ENCODE measurements at regions not wholly inside any gene's neighbourhood (a gene's known extent, or its start where the extent isn't known, plus 50 kb on each side); places are given as distances from the start of the nearest gene placed in this dataset.

DNA sequence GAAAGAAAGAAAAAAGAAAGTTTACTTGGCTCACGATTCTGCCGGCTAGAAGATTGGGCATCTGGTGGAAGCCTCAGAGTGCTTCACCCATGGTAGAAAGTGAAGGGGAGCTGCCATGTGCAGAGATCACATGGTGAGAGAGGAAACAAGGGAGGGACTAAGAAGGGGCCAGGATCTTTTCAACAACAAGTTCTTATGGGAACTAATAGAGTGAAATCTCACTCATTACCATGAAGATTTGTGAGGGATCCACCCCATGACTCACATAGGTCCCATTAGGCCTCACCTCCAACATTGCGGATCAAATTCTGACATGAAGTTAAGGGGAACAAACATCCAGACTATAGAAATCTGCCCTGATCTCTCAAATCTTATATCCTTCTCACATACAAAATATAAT, 61.3 kb upstream of the UGT8 start:
- no peak for DNase-seq
- no peaks in the 10 kb centered on the region for H3K27me3 Mint-ChIP-seq (ENCODE audit: unreplicated experiment)
- H3K36me3 Mint-ChIP-seq (ENCODE audit: insufficient read depth, unreplicated experiment), result no peaks in the 10 kb centered on the region
- intact Hi-C loops (cut with micrococcal nuclease; ENCODE audit: unreplicated experiment), result no loop called here
- no TSS peak for BruUV-seq (replicated peaks)
- no peak overlapping the region for H3K4me3 Mint-ChIP-seq (ENCODE audit: low read depth, unreplicated experiment)
- no peak overlapping the region for H3K27ac Mint-ChIP-seq (ENCODE audit: unreplicated experiment)
- TF ChIP-seq, protein P1, sequence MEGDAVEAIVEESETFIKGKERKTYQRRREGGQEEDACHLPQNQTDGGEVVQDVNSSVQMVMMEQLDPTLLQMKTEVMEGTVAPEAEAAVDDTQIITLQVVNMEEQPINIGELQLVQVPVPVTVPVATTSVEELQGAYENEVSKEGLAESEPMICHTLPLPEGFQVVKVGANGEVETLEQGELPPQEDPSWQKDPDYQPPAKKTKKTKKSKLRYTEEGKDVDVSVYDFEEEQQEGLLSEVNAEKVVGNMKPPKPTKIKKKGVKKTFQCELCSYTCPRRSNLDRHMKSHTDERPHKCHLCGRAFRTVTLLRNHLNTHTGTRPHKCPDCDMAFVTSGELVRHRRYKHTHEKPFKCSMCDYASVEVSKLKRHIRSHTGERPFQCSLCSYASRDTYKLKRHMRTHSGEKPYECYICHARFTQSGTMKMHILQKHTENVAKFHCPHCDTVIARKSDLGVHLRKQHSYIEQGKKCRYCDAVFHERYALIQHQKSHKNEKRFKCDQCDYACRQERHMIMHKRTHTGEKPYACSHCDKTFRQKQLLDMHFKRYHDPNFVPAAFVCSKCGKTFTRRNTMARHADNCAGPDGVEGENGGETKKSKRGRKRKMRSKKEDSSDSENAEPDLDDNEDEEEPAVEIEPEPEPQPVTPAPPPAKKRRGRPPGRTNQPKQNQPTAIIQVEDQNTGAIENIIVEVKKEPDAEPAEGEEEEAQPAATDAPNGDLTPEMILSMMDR (IDR thresholded peaks at IDR 0.05; ENCODE audit: unreplicated experiment), result no peak
- no peaks in the 10 kb centered on the region for H3K4me1 Mint-ChIP-seq (ENCODE audit: low read depth, unreplicated experiment)
- CTCF ChIA-PET, result no interaction called here
- H3K9me3 Mint-ChIP-seq (ENCODE audit: low read depth, unreplicated experiment), result peaks cover 2% of the 10 kb centered on the region

DNA sequence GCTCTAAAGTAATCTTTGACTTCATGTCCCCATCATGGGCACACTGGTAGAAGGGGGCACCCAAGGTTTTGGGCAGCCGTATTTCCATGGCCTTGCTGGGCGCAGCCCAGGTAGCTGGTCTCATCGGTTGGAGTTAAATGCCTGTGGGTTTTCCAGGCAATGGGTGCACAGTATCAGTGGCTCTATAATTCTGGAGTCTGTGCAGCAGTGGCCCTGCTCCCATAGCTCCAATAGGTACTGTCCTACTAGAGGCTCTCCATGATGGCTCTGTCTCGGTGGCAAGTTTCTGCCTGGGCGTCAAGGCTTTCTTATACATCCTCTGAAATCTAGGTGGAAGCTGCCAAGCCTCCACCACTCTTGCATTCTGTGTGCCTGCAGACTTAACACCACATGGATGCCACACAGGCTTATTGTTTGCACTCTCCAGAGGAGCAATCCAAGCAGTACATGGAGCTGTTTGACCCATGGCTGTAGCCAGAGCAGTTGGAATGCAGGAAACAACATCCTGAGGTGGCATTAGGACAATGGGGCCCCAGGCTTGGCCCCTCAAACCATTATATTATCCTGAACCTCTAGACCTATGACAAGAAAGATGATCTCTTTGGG, 60.5 kb upstream of the UGT8 start:
- CTCF ChIA-PET, result no interaction called here
- no peak for DNase-seq
- BruUV-seq (replicated peaks), result no TSS peak
- Mint-ChIP-seq H3K4me1 (ENCODE audit: low read depth, unreplicated experiment) (no peaks in the 10 kb centered on the region), H3K27me3 (ENCODE audit: unreplicated experiment) (no peaks in the 10 kb centered on the region), H3K9me3 (ENCODE audit: low read depth, unreplicated experiment) (peaks cover 2% of the 10 kb centered on the region), H3K4me3 (ENCODE audit: low read depth, unreplicated experiment) (no peak overlapping the region), H3K27ac (ENCODE audit: unreplicated experiment) (no peak overlapping the region), H3K36me3 (ENCODE audit: insufficient read depth, unreplicated experiment) (no peaks in the 10 kb centered on the region)
- intact Hi-C loops (cut with micrococcal nuclease; ENCODE audit: unreplicated experiment), result no loop called here
- TF ChIP-seq, protein P1 (IDR thresholded peaks at IDR 0.05; ENCODE audit: unreplicated experiment), result no peak

DNA sequence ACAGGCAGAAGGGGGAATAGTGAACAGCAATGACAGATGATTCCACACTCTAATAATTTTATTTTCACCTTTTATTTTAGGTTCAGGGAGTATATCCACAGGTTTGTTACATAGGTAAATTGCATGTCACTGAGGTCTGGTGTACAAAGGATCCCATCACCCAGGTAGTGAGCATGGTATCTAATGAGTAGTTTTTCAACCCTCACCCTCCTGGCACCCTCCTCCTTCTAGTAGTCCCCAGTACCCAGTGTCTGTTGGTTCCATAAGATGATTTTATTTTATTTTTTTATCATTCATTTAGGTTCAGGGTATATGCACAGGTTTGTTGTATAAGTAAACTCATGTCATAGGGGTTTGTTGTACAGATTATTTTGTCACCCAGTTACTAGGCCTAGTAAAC, 58.6 kb upstream of the UGT8 start:
- DNase-seq, result no peak
- Mint-ChIP-seq H3K27ac (ENCODE audit: unreplicated experiment) (no peak overlapping the region), H3K4me3 (ENCODE audit: low read depth, unreplicated experiment) (no peak overlapping the region), H3K36me3 (ENCODE audit: insufficient read depth, unreplicated experiment) (no peaks in the 10 kb centered on the region), H3K27me3 (ENCODE audit: unreplicated experiment) (no peaks in the 10 kb centered on the region), H3K4me1 (ENCODE audit: low read depth, unreplicated experiment) (no peaks in the 10 kb centered on the region), H3K9me3 (ENCODE audit: low read depth, unreplicated experiment) (peaks cover 2% of the 10 kb centered on the region)
- TF ChIP-seq, protein P1 (IDR thresholded peaks at IDR 0.05; ENCODE audit: unreplicated experiment), result no peak
- intact Hi-C loops (cut with micrococcal nuclease; ENCODE audit: unreplicated experiment), result no loop called here
- CTCF ChIA-PET, result no interaction called here
- BruUV-seq (replicated peaks), result no TSS peak

DNA sequence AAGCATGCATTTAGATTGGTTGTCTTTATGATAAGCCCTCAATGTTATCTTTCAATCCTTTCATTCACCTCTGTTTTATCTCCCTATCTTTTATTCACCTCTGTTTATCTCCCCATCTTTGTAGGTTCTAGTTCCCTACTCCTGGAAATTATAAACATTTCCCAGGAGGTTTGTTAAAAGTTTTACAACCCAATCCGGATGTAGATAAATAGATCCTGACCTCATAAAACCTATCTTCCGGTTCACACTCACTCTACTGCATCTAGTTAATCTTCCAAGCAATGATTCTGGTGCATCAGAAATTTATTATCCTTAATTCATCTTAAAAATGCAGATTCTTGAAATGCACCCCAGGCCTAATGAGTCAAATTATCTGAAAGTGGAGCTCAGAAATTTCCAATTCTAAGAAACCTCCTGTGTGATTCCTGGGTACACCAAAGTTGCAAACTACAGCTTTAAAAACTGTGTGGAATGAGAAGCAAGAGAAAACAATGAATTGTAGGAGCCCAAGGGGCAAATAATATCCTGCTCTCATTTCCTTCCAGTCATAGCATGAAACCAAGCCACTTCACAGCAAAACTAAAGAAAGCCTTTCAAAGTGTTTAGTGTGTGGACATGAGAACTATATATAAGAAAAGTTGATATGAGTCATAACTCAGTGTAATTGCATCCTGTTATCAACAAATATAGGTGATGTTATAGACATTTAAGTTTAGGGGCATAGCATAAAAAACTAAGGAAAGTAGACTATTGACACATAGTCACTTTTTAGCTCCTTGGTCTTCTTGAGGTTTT, 51.1 kb upstream of the UGT8 start:
- CTCF ChIA-PET, result no interaction called here
- Mint-ChIP-seq H3K27ac (ENCODE audit: unreplicated experiment) (no peak overlapping the region), H3K27me3 (ENCODE audit: unreplicated experiment) (no peaks in the 10 kb centered on the region), H3K4me3 (ENCODE audit: low read depth, unreplicated experiment) (no peak overlapping the region), H3K4me1 (ENCODE audit: low read depth, unreplicated experiment) (no peaks in the 10 kb centered on the region), H3K9me3 (ENCODE audit: low read depth, unreplicated experiment) (no peaks in the 10 kb centered on the region), H3K36me3 (ENCODE audit: insufficient read depth, unreplicated experiment) (no peaks in the 10 kb centered on the region)
- intact Hi-C loops (cut with micrococcal nuclease; ENCODE audit: unreplicated experiment), result no loop called here
- no TSS peak for BruUV-seq (replicated peaks)
- TF ChIP-seq, protein P1 (IDR thresholded peaks at IDR 0.05; ENCODE audit: unreplicated experiment), result no peak
- no peak for DNase-seq

Measured in Calu3 (cell line).